ENCODE measurements at regions not wholly inside any gene's neighbourhood (a gene's known extent, or its start where the extent isn't known, plus 50 kb on each side); places are given as distances from the start of the nearest gene placed in this dataset.

DNA sequence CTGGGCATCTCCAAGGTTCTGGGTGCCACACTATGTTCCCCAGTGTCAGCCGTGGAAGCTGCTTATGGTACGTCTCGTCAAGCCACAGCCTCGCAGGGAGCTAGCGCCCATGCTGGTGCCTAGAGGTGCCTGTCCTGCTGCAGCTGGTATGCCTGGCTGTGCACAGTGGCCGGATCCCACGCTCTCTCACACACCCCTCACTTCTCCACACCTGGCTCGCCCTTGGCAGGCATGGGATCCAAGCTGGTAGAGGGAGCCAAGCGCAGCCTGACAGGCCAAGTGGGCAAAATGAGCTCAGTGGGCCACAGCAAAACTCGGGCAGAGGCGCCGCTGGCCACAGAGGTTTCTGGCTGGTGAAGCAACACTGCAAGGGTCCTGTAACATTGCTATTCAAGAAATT, 156.1 kb upstream of the RBMS1 start:
- Mint-ChIP-seq H3K9me3 (no peaks in the 10 kb centered on the region), H3K27ac (no peak overlapping the region), H3K36me3 (no peaks in the 10 kb centered on the region)
- DNase-seq (ENCODE audit: low spot score in 2 of 2) = no peak
- no peak for ATAC-seq

DNA sequence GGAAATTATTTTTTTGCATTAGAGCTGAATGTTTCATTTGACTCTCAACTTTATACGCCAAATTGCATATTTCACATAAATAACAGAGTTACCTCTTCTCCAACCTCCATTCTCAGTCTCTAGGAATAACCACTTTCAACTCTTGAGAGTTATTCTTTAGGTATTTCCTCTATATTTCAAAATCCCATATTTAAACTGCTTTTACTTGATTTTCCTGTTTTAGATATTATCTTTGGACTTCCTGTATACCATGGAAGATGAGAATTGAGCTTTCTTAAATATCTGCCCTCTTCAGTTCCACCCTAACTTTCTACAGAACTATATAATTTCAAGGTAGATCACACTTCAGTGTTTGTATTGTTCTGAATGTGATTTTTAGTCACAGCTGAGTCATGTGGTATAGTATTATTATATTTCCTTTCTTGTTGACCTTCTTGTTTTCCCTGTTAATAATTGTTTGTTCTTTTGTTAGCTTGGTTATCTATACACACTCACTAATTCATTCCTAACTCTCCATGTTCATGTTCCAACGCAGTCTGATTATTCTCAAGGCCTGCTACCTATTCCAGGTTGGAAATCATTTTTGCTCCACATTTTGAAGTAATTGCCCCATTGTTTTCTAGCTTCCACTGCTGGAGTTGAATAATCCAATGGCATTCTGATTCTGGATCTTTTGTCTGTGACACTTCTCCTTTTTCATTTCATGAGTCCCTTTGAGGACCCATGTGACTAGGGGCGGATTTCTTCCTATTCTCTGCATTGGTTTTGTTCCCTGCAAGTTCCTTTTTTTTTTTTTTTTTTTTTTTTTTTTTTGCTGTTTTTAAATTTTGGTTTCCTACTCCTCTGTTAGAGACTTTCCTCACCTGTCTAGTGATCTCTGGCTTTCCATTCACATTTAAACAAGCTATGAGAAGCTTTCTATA, 156.8 kb upstream of the RBMS1 start:
- ATAC-seq (no peak), DNase-seq (ENCODE audit: low spot score in 2 of 2) (no peak)
- Mint-ChIP-seq H3K9me3 (no peaks in the 10 kb centered on the region), H3K36me3 (no peaks in the 10 kb centered on the region), H3K27ac (no peak overlapping the region)

DNA sequence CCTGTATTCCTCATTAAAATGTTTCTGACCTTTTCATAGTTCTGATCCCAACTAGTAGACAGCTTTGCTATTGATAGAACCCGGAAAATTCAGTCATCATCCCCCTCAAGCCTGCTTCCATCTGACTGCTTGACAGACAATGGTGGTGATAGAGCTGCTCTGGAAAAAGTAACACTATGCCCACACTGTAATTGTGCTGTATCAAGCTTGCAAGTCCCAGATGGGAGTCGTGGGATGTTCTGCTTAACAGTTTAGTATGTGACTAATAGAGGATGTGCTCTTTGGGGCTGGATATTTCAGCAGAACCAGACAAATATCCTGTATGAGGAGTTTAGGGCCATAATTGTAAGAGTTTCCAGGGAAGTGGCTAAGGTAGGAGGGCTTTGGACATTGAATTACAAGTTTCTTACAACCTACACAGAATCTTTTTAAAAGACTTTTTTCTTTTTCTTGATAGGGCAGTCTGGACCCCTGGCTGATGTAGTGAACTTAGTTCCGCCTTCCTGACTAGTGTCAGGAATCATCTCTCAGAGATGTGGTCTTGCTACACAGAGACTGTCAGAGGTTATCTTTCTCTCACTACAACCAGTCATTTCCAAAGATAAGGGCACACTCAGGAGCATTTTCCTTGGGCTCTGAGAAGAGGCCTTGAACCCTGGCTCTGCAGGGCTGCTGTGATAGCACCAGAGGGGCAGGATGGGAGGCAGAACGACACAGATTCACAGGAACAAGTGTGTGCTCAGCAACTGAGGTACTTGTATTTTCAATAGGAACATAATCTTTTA, 158.0 kb upstream of the RBMS1 start:
- Mint-ChIP-seq H3K36me3 (no peaks in the 10 kb centered on the region), H3K27ac (peak overlapping the region in 1 of 2 donors; percentile 75), H3K9me3 (no peaks in the 10 kb centered on the region)
- no peak for DNase-seq (ENCODE audit: low spot score in 2 of 2)
- ATAC-seq = peak; percentile 19 to 42

DNA sequence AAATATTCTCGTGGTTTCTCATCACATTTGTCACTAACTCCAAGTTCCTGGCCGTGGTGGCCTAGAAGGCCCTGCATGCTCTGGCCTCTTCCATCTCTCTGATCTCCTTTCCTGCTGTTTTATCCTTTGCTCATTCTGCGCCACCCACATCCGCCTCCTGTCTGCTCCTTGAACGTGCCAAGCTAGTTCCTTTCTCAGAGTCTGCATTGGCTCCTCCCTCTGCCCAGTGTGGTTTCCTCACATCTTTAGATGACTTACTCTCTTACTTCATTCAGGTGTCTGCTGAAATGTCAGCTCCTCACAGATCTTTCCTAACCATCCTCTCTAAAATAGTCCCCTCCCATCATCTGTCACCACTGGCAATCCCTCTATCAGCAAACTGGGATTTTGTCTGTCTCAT, 158.6 kb upstream of the RBMS1 start:
- peak; percentile 98 for ATAC-seq
- Mint-ChIP-seq H3K9me3 (no peaks in the 10 kb centered on the region), H3K27ac (peak overlapping the region; percentile 26 to 75), H3K36me3 (no peaks in the 10 kb centered on the region)
- peak; percentile 54 to 74 for DNase-seq (ENCODE audit: low spot score in 2 of 2)

DNA sequence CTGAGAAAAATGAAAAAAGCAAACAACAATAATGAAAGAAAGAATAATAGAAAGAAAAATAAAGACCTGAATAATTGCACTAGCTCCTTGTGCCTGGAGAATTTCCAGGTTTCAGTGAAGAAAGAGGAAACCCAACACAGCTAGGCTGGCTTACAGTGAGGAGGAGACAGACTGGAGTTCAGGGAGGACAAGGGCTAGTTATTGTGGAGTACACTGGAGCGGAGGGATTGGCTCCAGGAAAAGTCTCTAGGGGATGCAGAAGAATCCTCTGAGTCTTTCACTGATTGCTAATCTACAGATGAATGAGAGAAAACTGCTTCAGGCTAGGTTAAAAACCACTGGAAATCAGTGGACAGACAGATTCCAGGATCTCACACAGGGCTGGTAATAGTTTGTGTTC, 163.6 kb upstream of the RBMS1 start:
- DNase-seq (ENCODE audit: low spot score in 2 of 2) (no peak), ATAC-seq (no peak)
- H3K27ac Mint-ChIP-seq = no peak overlapping the region
- no peaks in the 10 kb centered on the region for H3K36me3 Mint-ChIP-seq
- H3K9me3 Mint-ChIP-seq = no peaks in the 10 kb centered on the region

GRCh38 chr2:160658851-160659250, 165.2 kb upstream of the RBMS1 start:
- no peak for DNase-seq (ENCODE audit: low spot score in 2 of 2)
- no peak for ATAC-seq
- Mint-ChIP-seq H3K9me3 (no peaks in the 10 kb centered on the region), H3K27ac (no peak overlapping the region), H3K36me3 (no peaks in the 10 kb centered on the region)

DNA sequence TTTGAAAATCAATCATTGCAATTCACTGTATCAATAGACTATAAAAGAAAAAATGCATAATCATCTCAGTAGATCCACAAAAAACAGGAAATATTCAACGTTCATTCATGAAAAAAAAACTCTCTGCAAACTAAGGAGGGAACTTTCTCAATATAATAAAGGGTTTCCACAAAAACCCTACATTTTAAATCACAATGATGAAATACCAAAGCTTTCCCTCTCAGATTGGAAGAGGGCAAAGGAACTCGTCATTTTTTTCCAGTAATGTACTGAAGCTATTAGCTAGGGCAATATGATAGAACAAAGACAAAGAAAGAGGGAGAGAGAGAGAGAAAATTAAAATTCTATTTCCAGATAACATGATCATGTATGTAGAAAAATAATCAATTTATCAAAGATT, 167.1 kb upstream of the RBMS1 start:
- H3K9me3 Mint-ChIP-seq = no peaks in the 10 kb centered on the region
- ATAC-seq = no peak
- no peak overlapping the region for H3K27ac Mint-ChIP-seq
- H3K36me3 Mint-ChIP-seq = no peaks in the 10 kb centered on the region
- no peak for DNase-seq (ENCODE audit: low spot score in 2 of 2)

GRCh38 chr2:160664603-160665140, 171.1 kb upstream of the RBMS1 start:
- no peaks in the 10 kb centered on the region for H3K9me3 Mint-ChIP-seq
- H3K27ac Mint-ChIP-seq = no peak overlapping the region
- DNase-seq (ENCODE audit: low spot score in 2 of 2) (no peak), ATAC-seq (no peak)
- H3K36me3 Mint-ChIP-seq = no peaks in the 10 kb centered on the region

DNA sequence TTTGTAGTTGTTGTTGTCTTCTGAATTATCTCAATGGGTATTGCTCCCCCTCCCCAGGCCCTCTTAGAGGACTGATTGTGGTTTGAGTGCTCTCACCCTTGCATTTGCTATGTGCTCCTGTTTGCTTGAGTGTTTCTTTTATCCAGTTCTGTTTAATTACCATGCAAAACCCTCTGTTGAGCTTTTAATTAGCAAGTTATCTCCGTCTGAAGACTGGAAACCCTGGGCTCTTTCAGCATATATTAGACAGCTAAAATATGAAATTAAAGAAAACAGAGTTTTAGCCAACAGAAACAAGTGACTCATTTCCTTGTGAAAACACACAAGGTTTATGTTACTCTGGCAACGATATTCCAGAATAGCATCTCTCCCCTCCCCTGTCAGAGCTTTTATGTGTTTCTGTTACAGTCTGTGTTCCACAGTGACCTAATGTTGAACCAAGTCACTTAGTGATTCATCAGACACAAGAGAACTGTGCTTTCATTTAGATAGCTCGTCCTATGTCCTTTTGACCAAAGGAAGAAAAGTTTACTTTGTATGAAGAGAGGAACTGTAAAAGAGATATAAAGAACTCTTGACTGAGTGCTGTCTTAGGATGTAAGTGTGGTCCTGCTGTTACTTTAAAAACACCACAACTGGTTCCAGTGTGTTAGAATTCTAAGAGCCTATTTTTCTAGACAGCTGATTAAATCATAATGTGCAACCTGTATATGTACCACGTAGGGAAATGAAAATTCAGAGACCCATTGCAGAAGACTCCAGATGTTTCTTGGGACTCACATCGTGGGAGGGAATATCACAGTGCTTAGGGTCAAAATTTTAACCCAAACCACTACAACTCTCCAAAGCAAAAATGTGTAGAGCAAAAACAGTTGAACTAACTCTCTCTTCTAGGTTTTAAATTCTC, 172.8 kb upstream of the RBMS1 start:
- H3K9me3 Mint-ChIP-seq = no peaks in the 10 kb centered on the region
- DNase-seq (ENCODE audit: low spot score in 2 of 2) = peak in 1 of 2 donors; percentile 12
- ATAC-seq = peak; percentile 86 to 99
- peak overlapping the region; percentile 70 to 73 for H3K27ac Mint-ChIP-seq
- H3K36me3 Mint-ChIP-seq = no peaks in the 10 kb centered on the region

- no peak for DNase-seq (ENCODE audit: low spot score in 2 of 2)
- no peaks in the 10 kb centered on the region for H3K9me3 Mint-ChIP-seq
- H3K36me3 Mint-ChIP-seq = no peaks in the 10 kb centered on the region
- ATAC-seq = no peak
- H3K27ac Mint-ChIP-seq = no peak overlapping the region
Observed at GRCh38 chr2:160667811-160668210, 174.2 kb upstream of the RBMS1 start.

DNA sequence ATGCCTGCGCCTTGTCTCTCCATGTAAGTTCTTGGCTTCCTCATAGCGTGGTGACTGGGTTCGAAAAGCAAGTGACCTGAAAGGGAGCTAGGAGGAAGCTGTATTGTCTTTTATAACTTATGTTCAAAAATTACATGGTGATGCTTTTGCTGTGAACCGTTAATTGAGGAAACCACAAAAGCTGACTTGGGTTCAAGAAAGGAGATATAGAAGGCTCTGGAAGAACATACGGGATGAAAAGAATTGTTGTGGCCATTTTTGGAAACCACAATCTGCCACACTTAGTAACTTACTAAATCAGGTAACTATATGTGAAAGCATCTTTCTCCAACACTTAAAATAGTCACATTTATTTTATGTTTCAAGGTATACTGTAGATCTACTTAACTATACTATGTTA, 177.0 kb upstream of the RBMS1 start:
- ATAC-seq (no peak), DNase-seq (ENCODE audit: low spot score in 2 of 2) (no peak)
- no peaks in the 10 kb centered on the region for H3K9me3 Mint-ChIP-seq
- no peak overlapping the region for H3K27ac Mint-ChIP-seq
- H3K36me3 Mint-ChIP-seq = no peaks in the 10 kb centered on the region

- Mint-ChIP-seq H3K36me3 (no peaks in the 10 kb centered on the region), H3K27ac (no peak overlapping the region), H3K9me3 (no peaks in the 10 kb centered on the region)
- ATAC-seq (no peak), DNase-seq (ENCODE audit: low spot score in 2 of 2) (no peak)
Observed at GRCh38 chr2:160672211-160672610, 178.6 kb upstream of the RBMS1 start.

DNA sequence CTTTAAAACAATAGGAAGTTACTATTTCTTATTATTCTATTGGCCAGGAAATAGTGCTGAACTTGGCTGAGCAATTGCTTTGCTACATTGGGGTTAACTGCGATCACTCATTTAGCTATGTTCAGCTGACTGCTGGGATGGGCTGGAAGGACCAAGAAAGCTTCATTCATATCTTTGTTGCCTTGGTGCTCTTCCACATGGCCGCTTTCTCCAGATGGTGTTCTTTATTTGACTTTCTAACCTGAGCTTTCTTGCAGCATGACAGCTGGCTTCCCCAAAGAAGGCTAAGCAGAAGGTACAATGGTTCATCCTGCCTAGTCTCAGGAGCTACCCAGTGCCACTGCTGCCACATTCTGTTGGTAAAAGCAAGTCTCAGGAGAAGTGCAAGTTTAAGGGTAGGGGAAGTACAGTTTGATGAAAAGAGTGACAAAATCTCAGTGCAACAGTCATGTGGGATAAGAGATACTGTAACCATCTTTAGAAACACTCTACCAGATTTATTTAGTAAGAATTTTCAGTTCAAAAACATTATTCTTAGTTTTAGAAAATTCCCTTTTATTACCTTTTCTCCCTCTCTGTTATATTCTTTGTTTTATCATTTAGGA, 180.6 kb upstream of the RBMS1 start:
- DNase-seq (ENCODE audit: low spot score in 2 of 2) = no peak
- Mint-ChIP-seq H3K27ac (no peak overlapping the region), H3K36me3 (no peaks in the 10 kb centered on the region), H3K9me3 (no peaks in the 10 kb centered on the region)
- ATAC-seq = no peak

DNA sequence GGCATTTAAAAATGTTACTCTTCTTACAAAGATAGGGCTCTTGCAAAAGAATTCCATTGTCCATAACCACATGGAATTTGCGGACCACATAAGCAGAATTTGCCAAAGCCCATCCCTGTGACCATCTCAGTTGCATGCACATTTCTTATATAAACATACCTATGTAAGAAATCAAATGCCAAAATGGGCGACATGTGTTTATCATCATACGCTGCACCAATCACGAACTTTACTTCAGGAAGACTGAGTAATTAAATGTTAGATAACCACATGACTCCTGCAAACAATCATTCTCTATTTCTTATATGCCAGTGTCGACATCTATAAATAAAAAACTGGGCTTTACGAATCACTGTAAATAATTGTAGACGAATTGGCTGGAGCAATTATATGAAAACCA, 186.1 kb upstream of the RBMS1 start:
- Mint-ChIP-seq H3K9me3 (peaks cover 8 to 10% of the 10 kb centered on the region in 2 donors), H3K36me3 (peaks cover 5 to 7% of the 10 kb centered on the region in 2 donors), H3K27ac (no peak overlapping the region)
- ATAC-seq (no peak), DNase-seq (ENCODE audit: low spot score in 2 of 2) (no peak)

GRCh38 chr2:160680294-160680693, 186.7 kb upstream of the RBMS1 start:
- peaks cover 8 to 10% of the 10 kb centered on the region in 2 donors for H3K9me3 Mint-ChIP-seq
- no peak for DNase-seq (ENCODE audit: low spot score in 2 of 2)
- H3K36me3 Mint-ChIP-seq = peaks cover 5 to 7% of the 10 kb centered on the region in 2 donors
- H3K27ac Mint-ChIP-seq = no peak overlapping the region
- ATAC-seq = no peak

DNA sequence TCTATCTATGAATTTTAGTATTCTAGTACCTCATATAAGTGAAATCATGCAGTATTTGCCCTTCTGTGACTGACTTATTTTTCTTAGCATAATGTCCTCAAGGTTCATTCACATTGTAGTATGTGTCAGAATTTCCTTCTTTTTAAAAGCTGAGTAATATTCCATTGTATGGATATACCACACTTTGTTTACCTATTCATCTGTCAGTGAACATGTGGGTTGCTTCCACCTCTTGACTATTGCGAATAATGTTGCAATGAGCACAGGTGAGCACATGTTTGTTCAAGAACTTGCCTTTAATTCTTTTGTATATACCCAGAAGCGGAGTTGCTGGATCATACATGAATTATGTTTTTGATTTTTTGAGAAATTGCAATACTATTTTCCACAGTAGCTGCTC, 187.4 kb upstream of the RBMS1 start:
- Mint-ChIP-seq H3K36me3 (peaks cover 5 to 7% of the 10 kb centered on the region in 2 donors), H3K9me3 (peaks cover 8 to 10% of the 10 kb centered on the region in 2 donors), H3K27ac (no peak overlapping the region)
- ATAC-seq (no peak), DNase-seq (ENCODE audit: low spot score in 2 of 2) (no peak)

Data from activated naive CD4-positive, alpha-beta T cell treated with anti-CD3 and anti-CD28 coated beads, Interleukin-2, amount 50 U/mL, for 72 hours (primary cell).